Stimulated activated CD4-positive, alpha-beta T cell treated with anti-CD3 and anti-CD28 coated beads, Interleukin-12 subunit alpha, Interleukin-12 subunit beta, amount 100 ng/mL, for 24 hours (primary cell): ENCODE measurements at regions not wholly inside any gene's neighbourhood (a gene's known extent, or its start where the extent isn't known, plus 50 kb on each side); places are given as distances from the start of the nearest gene placed in this dataset.

ENCODE experiments used
- DNase-seq, 2 experiments: peaks; one replicate each; pipeline ENCODE4 v3.0.0-alpha.2; 2020; ENCODE audit warnings: low read depth in 2 of 2

DNA sequence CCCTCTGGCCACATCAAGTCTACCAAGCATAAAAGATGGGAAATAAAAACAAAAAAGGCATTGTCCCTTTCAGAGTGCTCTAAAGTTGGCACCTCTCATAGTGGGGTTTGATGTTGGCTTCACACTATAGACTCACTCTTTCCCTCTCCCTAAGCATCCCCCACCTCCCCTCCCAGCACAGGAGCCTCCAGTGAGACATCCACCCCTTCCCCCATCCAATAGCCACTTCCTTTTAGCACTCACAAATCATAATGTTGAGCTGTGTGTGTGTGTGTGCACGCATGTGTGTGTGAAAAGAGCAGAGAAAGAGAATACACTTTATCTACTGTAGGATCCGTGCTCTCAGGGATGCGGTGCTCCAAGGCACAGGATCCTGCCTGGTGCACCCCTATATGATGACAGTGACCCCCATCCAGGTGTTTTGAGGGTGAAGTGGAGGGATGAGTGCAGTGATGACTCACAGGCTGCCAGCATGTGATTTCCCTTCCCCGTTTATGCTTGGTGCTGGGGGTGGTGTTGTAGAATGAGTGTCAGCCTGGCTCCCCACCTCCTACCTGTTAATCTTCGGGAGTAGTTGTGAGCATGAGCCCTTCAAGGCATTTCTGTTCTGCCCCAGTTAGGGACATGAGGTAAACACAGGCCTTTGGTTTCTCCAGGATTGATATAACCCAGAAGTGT, 235.2 kb upstream of the B3GAT1 start:
- DNase-seq, result no peak

DNA sequence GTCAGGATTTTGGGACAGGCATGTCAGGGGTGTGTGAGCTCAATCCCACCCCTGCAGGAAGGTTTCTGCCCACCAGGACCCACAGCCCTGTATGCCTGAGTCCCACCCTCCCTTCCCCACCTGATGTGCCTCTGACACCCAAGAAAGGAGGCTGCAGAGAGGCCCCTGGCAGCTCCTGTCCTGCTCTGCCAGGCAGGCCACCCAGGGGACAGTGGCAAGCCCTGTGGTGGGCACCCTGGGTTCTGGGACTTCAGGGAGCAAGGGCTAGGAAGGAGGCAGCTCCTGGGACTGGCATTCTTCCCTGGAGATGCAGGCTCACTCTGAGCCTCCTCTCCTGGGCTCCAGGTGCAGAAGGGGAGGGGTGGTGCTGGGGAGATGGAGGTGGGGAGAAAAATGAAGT, 234.5 kb upstream of the B3GAT1 start:
- no peak for DNase-seq

DNA sequence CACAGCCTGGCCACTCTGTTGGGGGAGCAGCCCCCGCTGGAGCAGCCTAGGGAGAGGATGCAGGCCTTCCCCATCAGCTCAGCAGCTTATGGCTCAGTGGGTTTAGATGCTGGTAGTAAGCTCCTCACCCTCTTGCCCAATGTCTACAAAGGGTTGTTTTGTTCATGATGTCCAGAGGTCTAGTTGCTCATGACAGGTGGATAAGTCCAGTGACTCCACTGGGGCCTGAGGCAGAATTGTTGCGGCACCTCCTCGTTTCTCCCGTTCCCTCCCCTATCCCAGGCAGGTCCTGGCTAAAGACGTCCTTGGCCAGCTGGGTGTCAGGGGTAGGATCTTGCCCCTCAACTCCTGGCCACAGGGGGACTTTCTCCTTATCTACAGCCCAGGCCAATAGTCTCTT, 233.5 kb upstream of the B3GAT1 start:
- no peak for DNase-seq

DNA sequence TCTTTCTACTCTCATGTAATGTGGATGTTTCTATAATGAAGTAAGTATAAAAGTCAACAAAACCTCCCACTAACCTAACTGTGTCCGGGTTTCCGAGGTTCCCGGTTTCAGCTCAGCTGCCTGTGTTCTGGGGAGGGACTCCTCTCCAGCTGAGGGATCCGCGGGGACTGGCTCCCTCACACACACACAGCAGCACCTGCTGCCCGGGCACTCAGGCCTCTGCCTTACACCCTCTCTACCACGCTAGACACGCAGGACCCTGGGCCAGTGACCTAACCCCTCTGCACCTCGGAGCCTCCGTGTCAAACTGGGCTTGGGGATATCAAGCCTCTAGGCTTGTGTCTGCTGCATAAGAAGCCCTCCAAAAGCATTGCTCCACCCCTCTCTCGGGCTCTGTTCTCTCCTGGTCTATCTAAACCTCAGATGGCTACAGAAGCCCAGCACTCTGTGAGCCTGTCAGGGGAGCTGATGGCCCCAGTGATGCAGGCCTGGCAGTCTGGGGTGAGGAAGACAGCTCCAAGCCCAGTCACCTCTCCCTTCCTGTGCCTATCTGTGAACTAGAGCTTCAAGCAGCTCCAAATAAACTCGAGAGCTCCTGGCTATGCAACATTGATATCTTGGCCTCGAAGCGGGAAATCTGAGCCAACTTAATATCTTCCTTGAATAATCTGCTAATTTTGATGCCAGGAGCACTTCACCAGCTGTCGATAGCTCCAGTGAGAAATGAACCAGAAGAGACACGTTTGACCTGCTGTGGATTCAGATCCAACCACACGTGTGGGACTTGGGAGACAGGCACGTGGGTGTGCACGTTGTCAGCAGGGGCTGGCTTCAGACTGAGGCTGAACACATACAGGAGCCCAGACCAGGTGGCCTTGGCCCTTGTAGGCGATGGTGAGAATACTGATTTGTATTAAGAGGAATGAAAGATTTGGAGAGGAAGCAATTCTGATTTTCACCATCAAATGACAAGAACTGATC, 232.7 kb upstream of the B3GAT1 start:
- DNase-seq, result no peak

DNA sequence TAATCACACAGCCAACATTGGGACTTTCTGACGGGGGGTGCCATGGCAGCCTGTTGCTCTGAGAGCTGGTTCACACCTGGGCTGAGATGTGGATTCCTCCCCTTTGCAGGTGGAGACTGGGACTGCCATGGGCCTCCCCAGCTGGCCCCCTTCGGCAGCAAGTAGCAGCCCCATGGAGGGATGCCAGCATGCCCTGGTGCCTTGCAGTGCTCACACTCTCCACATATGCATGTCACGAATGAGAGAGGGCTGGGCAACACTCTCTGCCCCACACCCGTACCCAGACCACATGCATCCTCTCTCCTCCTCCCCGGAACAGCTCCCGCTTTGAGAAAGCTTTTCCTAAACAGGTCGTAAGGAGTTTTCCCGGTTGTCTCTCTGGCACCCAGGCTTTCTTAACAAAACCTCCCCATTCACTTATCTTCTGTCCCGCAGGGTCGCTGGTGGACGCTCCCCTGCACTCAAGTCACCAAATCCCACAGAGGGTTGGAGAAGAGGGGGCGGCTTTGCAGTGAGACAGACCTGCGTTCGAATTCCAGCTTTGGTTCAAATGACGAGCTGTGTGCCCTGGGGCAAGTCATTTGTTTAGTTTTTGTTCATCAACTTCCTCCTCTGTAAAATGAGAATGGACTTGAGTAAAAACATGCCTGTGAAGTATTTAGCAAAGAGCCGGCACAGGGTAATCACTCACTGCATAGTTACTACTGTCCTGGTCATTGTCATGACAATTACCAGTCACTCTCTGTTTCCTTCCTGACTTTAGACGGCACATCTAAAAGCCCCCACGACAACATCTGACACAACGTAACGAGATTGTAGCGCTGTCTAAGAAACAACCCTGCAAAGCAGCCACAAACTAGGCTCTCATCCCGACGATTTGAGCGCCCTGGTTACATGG, 231.3 kb upstream of the B3GAT1 start:
- DNase-seq, result no peak

DNA sequence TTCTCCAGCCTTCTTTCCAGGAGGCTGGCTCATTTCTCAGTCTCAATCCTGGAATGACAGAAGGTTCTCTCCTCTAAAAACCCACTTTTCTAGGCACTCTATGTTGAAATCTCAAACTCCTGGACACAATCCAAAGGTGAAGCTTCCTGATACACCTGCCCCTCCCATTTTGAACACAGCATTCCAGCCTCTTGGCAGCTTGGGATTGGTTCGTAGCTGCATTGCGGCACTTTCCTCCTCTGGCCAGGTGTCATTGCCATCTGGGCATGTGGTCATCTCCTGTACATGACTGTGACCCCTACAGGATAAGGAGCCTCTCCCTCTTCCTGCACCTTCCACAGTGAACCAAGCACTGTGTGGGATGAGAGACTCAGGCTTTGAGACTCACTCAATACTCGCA, 230.2 kb upstream of the B3GAT1 start:
- DNase-seq, result no peak

DNA sequence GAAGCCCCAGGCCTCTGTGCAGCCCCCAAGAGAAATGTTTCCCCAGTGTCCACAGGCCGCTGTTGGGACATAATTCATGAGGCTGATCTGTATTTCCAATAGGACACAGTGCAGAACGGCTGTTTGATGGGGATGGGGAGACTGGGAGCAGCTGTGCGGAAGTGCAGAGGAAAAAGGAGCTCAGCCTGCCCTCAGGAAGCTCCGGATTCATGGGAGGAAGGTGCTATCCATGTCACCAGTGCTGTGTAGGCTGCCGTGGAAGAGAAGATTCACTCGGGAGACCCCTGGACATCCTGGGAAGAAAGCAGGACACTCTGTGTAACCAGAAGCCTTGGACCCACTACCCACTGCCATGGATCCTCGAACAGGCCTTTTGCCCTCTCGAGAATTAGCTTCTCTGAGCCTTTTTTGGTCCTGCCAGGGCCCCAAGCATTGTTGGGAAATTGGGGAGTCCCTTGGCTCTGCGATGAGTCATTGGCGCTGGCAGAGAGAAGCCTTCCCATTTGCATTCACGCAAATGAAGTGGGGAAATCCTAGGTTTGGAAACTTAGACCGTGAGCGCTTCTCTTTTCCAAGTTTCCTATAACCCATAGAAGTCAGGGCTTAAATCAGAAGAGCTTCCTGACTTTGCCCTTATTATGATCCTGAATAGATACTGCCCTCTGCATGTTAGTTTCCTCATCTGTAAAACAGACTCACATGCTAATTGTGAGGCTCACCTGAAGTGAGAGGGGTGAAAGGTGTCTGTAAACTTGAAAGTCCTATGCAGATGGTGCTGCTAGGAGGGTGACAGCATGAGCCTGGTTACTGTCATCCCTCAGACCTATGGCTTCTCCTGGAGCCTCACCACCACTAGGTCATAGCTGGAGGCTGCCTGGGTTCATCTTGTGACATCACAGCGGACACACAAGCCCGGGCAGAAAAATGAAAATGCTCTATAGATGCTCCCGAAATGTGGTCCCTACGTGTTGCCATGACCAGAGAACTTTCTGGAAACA, 229.2 kb upstream of the B3GAT1 start:
- no peak for DNase-seq

DNA sequence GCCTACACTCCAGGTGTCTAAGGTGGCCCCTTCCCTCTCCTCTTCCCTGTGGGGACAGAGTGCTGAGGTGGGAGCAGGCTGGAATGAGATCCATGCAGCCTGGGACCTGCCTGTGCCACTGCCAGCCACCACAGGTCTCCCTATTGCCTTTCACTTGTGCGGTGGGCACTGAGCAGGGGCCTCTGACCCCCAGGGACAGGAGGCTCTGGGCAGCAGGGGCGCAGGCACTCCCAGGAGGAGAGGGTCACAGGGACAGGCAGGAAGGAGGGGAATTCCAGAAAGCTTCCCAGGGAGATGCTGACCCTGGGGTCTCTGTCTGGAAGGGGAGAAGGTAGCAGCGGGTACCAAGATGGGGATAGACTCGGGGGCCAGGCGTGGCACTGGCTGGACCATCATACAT, 228.5 kb upstream of the B3GAT1 start:
- no peak for DNase-seq

DNA sequence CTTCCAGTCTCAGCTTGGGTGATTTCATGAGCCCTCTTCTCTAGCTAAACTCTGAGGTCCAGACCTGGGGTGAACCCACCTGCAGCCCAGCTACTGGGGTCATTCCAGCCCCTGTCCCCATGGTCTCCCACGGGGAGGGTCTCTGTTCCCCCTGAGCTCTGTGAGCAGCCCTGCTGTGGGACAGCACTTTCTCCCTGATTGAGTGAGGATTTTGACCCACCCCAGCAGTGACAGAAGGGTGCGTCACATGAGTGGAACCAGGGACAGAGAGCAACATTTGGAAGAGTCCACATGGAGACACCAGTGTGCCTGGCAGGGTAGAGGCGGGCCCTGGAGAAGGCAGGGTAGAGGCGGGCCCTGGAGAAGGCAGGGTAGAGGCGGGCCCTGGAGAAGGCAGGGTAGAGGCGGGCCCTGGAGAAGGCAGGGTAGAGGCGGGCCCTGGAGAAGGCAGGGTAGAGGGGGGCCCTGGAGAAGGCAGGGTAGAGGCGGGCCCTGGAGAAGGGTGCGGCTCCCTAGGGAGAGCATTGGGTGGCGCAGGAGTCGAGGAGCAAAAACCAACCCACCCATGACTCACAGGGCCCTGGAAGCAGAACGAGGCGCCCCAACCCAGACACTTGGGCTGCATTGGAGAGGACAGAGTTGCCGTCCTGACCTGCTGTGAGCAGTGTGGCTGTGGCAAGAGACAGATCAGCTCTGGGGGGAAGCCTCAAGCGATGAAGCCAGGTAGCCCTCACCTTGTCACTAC, 227.7 kb upstream of the B3GAT1 start:
- no peak for DNase-seq

DNA sequence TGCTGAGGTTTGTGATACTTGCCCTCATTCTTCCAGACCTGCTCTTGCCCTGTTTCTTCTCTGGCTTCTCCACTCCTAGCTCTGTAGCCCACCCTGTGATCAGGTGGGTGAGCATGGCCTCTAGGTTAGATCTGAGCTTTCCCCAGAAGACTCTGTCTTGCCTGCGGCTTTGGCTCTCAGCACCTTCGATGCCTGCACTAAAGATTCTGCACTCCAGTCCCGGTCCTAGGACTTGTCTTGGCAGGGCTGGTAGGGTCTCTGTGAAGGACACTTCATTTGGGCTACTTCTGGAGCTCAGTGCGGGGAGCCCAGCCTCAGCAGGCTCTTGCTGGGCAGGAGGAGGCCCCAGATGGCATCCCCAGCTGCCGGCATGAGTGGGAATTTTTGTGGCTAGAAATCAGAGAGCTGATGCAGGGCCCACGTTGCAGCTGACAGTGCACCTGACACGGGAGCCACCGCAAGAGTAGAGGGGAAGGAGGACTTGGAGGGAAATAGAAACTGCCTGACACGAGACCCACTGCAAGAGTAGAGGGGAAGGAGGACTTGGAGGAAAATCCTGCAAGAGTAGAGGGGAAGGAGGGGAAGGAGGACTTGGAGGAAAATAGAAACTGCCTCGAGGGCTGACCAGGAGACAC, 226.9 kb upstream of the B3GAT1 start:
- no peak for DNase-seq

DNA sequence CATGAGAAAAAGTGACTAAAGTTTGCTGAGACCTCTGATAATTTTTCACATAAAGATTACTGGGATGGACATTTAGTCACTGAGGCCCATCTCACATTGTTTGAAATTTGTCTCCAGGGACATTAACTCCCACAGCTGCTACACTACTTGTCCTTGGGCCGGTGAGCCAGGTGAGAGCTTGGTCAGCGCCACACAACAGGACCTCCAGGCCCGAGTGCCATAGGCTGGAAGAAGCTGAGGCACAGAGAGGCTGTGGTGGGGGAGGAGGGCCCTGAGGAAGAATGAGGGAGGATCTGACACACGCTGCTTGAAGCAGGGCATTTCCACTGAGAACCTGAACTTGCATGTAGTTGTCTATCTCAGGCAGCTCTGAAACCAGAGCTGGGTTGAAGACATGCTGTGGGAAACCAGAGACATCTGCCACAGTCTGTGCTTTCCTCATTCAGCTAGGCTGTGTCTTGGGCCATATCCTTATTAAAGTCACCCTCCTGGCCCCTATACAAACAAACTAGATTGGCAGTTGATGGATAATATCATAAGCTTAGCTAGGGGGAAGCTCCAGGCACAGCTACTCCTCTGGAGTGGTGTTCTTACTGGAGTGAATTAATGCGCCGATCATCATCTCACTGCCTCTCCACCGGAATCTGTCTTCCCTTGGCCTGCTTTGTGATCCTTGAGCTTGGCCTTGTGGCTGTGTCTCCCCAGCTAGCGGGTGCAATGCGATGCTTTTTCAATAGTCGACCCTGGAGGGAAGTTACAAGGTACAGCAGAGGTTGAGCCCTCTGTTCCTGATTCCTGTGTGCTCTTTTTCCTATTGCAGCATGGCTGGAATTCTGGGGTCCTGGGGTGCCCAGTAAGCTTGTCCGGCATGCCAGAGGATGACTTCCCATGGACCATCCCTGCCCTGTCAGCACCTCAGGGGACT, 225.3 kb upstream of the B3GAT1 start:
- no peak for DNase-seq

DNA sequence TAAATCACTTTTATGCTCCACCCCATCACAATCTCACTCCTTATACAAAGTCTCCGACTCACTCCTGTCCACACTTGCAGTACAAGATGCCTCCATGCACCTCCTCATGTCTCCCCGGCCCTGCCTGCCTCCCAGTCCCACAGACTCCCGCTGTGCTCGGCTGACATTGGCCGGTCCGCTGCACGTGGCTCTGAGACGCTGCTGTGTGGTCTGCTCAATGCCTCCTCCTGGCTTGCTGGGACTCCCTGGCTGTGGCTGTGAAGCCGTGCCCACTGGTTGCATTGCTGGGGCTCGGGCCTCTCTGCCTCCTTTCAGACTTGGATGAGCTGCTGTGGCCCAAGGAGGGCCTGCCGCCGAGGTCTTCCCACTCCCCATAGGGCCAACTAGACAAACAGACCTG, 224.0 kb upstream of the B3GAT1 start:
- DNase-seq, result no peak

DNA sequence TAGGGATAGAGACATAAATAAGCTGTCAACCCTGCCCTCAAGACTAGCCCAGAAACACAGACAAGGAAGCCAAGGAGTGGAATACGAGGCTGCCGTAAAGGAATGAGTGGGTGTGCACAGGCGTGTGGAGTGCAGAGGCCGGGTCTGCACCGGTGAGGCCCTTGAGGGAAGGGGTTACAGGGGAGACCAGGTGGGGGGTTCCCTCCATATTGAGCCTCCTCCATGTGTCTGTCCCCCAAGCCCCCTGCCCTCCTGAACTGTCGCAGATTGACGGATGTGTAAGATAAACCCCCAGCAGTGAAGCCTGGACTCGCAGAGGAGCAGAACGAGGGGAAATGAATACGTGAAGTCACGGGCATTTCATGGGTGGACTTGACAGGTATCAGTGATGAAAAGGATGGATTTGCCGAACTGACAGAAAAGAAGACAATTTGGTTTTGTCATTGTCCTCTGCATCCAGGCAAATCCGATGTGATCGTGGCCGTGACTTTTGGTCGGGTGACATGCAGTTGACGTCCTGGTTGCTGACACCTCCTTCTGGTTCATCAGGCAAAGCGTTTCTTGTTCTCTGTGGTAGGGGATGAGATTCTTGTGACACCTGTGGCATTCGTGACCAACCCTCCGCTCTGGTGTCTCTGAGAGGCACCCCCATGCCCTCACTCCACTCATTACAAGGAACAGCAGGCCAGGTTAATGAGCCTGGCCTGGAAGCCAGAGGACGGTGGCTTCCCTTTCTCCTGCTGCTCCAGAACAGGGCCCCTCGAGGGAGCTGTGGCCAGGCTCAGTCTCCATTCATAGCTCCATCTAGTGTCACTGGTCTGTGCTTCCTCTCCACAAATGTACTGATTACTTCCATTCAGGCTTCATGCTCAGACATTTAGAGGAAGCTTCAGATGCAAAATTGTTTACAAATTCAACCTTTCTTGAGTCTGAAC, 223.1 kb upstream of the B3GAT1 start:
- no peak for DNase-seq

DNA sequence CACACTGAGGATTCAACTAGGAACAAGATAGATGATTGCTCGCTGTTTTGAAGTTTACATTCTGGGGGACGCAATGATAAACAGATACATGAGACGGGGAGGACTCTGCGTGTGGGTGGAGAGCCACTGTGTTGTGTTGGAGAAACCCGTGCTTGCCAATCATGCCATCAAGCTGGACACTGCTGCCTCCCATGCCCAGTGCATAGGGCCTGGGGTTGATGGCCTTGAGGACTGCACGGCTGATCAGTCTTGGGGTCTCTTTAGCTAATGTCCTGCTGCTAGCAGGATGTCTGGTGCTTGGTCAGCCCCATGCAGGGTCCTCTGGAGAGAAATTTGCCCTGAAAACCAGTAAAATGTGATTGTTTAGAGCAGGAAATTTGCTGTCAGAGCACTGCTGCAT, 221.2 kb upstream of the B3GAT1 start:
- DNase-seq, result no peak

DNA sequence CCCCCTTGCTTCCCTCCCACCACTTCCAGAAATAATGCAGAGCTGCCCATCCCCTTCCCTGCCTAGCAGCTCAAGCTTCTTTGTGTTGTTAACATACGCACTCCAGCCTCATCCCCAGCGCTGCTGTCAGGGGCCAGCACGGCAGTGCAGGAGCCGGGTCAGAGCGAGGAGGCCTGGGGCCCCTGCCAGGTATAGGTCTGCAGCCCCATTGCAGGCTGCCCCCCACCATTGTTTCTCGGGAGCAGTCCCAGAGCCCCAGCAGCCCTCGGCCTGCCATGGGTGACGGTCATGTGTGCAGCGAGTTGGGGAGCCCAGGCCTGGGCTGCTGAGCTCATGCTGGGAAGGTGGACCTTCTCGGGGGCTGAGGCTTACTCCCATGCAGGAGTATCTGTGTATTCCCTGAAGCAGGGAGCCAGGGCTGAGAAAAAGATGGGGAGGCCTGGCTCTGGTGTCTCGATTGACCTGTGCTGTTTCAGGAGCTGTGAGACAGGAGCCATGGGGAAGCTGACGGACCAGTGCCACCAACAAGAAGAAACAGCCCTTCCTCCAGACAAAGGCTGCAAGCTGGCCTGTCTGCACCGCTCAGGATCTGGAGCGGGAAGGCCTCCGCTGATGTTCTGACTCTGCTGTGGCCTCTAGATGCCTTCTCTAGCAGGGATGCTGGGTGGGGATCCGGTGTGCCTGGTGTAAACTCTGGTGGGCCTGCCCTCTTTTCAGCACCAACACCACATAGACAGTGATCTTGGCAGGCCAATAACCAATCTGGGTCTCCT, 220.5 kb upstream of the B3GAT1 start:
- DNase-seq, result no peak

DNA sequence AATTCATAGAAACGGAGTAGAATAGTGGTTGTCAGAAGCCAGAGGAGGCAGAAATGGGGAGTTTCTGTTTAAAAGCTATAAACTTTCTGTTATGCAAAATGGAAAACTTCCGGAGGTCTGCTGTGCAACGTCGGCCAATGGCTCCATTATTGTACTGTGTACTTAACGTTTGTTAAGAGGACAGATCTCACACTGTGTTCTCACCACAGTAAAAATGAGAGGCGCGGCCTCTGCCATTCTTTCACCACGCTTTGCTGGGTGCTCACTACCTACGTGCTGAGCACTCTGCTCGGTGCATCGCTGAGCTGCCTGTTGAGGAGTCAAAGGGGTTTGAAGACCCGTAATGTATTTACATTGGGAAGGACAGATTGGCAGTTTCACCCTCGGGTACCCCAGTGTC, 218.8 kb upstream of the B3GAT1 start:
- no peak for DNase-seq

DNA sequence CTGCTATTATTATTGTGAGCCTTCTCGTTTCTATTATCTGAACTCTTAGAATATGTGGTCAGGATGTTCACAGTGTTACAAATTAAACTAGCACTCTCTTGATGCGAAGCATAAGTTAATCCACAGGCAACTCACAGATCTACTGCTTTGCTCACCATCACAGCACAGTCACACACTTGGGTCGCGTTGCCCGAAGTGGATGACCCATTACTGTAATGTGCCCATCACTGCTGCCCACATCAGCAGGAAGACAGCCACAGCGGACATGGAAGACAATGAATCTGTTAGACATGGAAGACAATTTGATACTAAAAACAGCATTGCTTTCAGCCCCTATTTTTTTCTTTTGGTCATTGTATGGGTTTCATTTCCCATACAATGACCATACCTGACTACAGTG, 216.4 kb upstream of the B3GAT1 start:
- DNase-seq, result no peak
